ENCODE measurements at regions not wholly inside any gene's neighbourhood (a gene's known extent, or its start where the extent isn't known, plus 50 kb on each side); places are given as distances from the start of the nearest gene placed in this dataset.

DNA sequence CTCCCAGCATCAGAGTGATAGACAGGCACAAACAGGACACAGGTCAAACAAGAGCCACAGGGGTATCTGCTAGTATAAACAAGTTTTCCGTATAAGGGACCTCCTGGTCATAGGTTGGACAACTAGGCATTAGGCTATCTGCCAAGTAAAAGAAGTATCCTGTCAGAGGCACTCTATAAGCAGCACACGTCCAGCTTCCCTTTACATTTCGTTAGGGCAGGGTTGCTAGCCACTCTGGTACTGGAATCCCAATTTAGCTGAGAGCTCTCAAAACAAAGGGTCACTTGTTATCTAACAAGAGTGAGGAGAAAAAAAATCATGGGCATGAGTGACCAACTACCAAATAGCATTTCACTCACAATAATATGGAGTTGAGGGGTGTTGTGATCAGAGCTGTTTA is 780.7 kb upstream of the DIAPH2 start:
- WGBS (ENCODE audit: insufficient coverage), result 78% methylated on average over 3 of the region's 3 CpGs
- H3K4me1 Mint-ChIP-seq, result no peaks in the 10 kb centered on the region
- H3K4me1 ChIP-seq (ENCODE audit: control insufficient read depth, insufficient read depth, low read length), result no peaks in the 10 kb centered on the region
- TF ChIP-seq, protein P1, sequence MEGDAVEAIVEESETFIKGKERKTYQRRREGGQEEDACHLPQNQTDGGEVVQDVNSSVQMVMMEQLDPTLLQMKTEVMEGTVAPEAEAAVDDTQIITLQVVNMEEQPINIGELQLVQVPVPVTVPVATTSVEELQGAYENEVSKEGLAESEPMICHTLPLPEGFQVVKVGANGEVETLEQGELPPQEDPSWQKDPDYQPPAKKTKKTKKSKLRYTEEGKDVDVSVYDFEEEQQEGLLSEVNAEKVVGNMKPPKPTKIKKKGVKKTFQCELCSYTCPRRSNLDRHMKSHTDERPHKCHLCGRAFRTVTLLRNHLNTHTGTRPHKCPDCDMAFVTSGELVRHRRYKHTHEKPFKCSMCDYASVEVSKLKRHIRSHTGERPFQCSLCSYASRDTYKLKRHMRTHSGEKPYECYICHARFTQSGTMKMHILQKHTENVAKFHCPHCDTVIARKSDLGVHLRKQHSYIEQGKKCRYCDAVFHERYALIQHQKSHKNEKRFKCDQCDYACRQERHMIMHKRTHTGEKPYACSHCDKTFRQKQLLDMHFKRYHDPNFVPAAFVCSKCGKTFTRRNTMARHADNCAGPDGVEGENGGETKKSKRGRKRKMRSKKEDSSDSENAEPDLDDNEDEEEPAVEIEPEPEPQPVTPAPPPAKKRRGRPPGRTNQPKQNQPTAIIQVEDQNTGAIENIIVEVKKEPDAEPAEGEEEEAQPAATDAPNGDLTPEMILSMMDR (IDR thresholded peaks at IDR 0.05), result no peak
- no peaks in the 10 kb centered on the region for H3K36me3 Mint-ChIP-seq
- H3K4me3 ChIP-seq (ENCODE audit: low read length), result no peak overlapping the region
- no peak overlapping the region for H3K27ac Mint-ChIP-seq
- no peaks in the 10 kb centered on the region for H3K27me3 Mint-ChIP-seq (ENCODE audit: low read depth in 2 of 2)
- intact Hi-C loops (cut with micrococcal nuclease), result no loop called here
- no peaks in the 10 kb centered on the region for H3K36me3 ChIP-seq (ENCODE audit: control insufficient read depth, insufficient read depth, low read length)
- no peak overlapping the region for H3K4me3 Mint-ChIP-seq
- DNase-seq (no peak), ATAC-seq (no peak)
- no peaks in the 10 kb centered on the region for H3K9me3 ChIP-seq (ENCODE audit: control insufficient read depth, insufficient read depth, low read length)
- H3K27ac ChIP-seq (ENCODE audit: low read length), result no peak overlapping the region
- H3K9me3 Mint-ChIP-seq, result peaks cover 0 to 12% of the 10 kb centered on the region in 2 donors
- no peaks in the 10 kb centered on the region for H3K27me3 ChIP-seq (ENCODE audit: control insufficient read depth, insufficient read depth, low read length)

DNA sequence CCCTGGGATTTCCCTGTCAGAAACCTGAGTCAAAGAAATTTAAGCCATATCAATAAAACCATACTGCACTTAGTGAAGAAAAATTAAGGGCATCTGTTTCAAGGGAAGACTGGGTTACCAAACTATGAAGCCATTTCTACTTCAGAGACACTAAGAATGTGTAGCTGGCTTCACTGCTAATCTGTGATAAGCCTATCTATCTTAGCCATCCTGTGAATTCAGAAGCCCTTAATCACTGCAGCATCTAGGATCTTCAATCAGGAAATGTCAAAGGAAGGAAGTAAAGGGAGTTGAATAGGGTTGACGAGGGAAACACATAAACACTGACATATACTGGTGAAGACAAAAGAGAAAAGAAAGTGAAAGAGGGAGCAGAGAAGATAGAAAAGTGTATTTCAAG is 777.6 kb upstream of the DIAPH2 start:
- Mint-ChIP-seq H3K27me3 (ENCODE audit: low read depth in 2 of 2) (no peaks in the 10 kb centered on the region), H3K36me3 (no peaks in the 10 kb centered on the region), H3K4me1 (no peaks in the 10 kb centered on the region), H3K27ac (no peak overlapping the region), H3K9me3 (peaks cover 2 to 14% of the 10 kb centered on the region in 2 donors), H3K4me3 (no peak overlapping the region)
- 0% methylated on average over 1 of the region's 1 CpG for WGBS (ENCODE audit: insufficient coverage)
- ATAC-seq (no peak), DNase-seq (no peak)
- TF ChIP-seq, protein P1 (IDR thresholded peaks at IDR 0.05), result no peak
- intact Hi-C loops (cut with micrococcal nuclease), result no loop called here
- no peaks in the 10 kb centered on the region for H3K36me3 ChIP-seq (ENCODE audit: control insufficient read depth, insufficient read depth, low read length)
- H3K4me3 ChIP-seq (ENCODE audit: low read length), result no peak overlapping the region
- H3K27ac ChIP-seq (ENCODE audit: low read length), result no peak overlapping the region
- no peaks in the 10 kb centered on the region for H3K27me3 ChIP-seq (ENCODE audit: control insufficient read depth, insufficient read depth, low read length)
- H3K4me1 ChIP-seq (ENCODE audit: control insufficient read depth, insufficient read depth, low read length), result no peaks in the 10 kb centered on the region
- no peaks in the 10 kb centered on the region for H3K9me3 ChIP-seq (ENCODE audit: control insufficient read depth, insufficient read depth, low read length)

DNA sequence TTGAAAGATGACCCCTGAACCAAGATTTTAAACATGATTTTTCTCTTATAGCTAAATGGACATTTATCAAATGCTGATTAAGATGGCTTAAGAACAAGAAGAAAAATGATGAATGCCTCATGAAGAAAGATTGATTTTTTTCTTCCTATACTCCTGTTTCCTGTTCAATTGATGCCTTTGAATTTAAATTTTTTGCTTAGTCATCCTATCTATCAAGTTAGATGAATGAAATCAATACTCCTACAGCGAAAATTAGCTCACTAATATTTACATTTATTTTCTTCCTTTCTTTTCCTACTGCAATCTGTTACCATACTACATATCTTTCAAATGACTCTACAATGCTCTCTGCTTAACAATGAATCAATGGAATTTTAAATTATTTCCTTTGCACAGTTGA is 773.6 kb upstream of the DIAPH2 start:
- WGBS (ENCODE audit: insufficient coverage), result 100% methylated on average over 1 of the region's 1 CpG
- Mint-ChIP-seq H3K4me3 (no peak overlapping the region), H3K4me1 (no peaks in the 10 kb centered on the region), H3K9me3 (peaks cover 2 to 11% of the 10 kb centered on the region in 2 donors), H3K27me3 (ENCODE audit: low read depth in 2 of 2) (no peaks in the 10 kb centered on the region), H3K27ac (no peak overlapping the region), H3K36me3 (no peaks in the 10 kb centered on the region)
- ATAC-seq (no peak), DNase-seq (no peak)
- H3K36me3 ChIP-seq (ENCODE audit: control insufficient read depth, insufficient read depth, low read length), result no peaks in the 10 kb centered on the region
- TF ChIP-seq, protein P1 (IDR thresholded peaks at IDR 0.05), result no peak
- no peak overlapping the region for H3K4me3 ChIP-seq (ENCODE audit: low read length)
- no peaks in the 10 kb centered on the region for H3K27me3 ChIP-seq (ENCODE audit: control insufficient read depth, insufficient read depth, low read length)
- H3K9me3 ChIP-seq (ENCODE audit: control insufficient read depth, insufficient read depth, low read length), result no peaks in the 10 kb centered on the region
- H3K27ac ChIP-seq (ENCODE audit: low read length), result no peak overlapping the region
- intact Hi-C loops (cut with micrococcal nuclease), result no loop called here
- H3K4me1 ChIP-seq (ENCODE audit: control insufficient read depth, insufficient read depth, low read length), result no peaks in the 10 kb centered on the region

GRCh38 chrX:95919605-95920004 is 765.0 kb upstream of the DIAPH2 start:
- ATAC-seq (no peak), DNase-seq (no peak)
- no peaks in the 10 kb centered on the region for H3K36me3 Mint-ChIP-seq
- intact Hi-C loops (cut with micrococcal nuclease), result no loop called here
- 71% methylated on average over 1 of the region's 1 CpG for WGBS (ENCODE audit: insufficient coverage)
- Histone ChIP-seq H3K27me3 (ENCODE audit: control insufficient read depth, insufficient read depth, low read length) (no peaks in the 10 kb centered on the region), H3K27ac (ENCODE audit: low read length) (no peak overlapping the region), H3K9me3 (ENCODE audit: control insufficient read depth, insufficient read depth, low read length) (no peaks in the 10 kb centered on the region), H3K4me3 (ENCODE audit: low read length) (no peak overlapping the region), H3K4me1 (ENCODE audit: control insufficient read depth, insufficient read depth, low read length) (no peaks in the 10 kb centered on the region), H3K36me3 (ENCODE audit: control insufficient read depth, insufficient read depth, low read length) (no peaks in the 10 kb centered on the region)
- H3K4me1 Mint-ChIP-seq, result no peaks in the 10 kb centered on the region
- peaks cover 0 to 6% of the 10 kb centered on the region in 2 donors for H3K9me3 Mint-ChIP-seq
- H3K4me3 Mint-ChIP-seq, result no peak overlapping the region
- TF ChIP-seq, protein P1 (IDR thresholded peaks at IDR 0.05), result no peak
- no peak overlapping the region for H3K27ac Mint-ChIP-seq
- H3K27me3 Mint-ChIP-seq (ENCODE audit: low read depth in 2 of 2), result no peaks in the 10 kb centered on the region
